SK-N-MC (cell line): ENCODE measurements at regions not wholly inside any gene's neighbourhood (a gene's known extent, or its start where the extent isn't known, plus 50 kb on each side); places are given as distances from the start of the nearest gene placed in this dataset.

ENCODE experiments used
- EZH2 ChIP-seq: fragments of 200-600 bp; sonication (generic); IDR thresholded peaks from one replicate; pipeline ENCODE4 v1.6.1; 2017; ENCODE audit warnings: antibody characterized with exemption
- FOXP2 ChIP-seq: optimal IDR thresholded peaks from 2 replicates; pipeline ENCODE3; 2011; ENCODE audit warnings: mild to moderate bottlenecking, moderate library complexity; ENCODE audit not compliant: insufficient read depth; ENCODE audit errors: extremely low read length, control extremely low read depth
- POLR2AphosphoS5 ChIP-seq: IDR thresholded peaks from 2 replicates; pipeline ENCODE4 v1.6.1; 2012; ENCODE audit warnings: mild to moderate bottlenecking, low read depth, low read length, borderline replicate concordance

GRCh38 chr6:125508793-125509192 lies 207.0 kb upstream of the HDDC2 start:
- TF ChIP-seq POLR2AphosphoS5 (no peak), EZH2 (no peak), FOXP2 (no peak)
